Fibroblast of gingiva (primary cell): ENCODE measurements at regions not wholly inside any gene's neighbourhood (a gene's known extent, or its start where the extent isn't known, plus 50 kb on each side); places are given as distances from the start of the nearest gene placed in this dataset.

Experiments
- DNase-seq: peaks from one replicate; pipeline ENCODE4 v3.0.0-alpha.2; 2011; ENCODE audit warnings: low read depth

DNA sequence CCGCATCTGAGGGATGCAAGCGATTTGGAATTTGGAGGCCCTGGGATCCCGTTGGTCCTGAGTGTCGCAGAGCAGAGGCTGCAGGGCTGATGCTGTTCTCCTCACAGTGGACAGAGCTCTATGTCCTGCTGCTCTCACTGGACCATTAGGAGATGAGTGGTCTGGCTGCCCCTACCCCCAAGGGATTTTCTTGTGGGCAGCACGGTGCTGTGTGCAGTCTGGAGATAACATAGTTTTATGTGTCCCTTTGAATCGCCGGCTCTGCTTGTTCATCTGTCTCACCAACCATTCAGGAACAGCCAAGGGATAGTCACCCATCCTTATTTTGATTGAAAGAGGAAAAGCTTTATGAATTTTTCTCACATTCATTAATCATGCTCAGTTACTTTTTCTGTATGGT is 49.9 kb downstream of the CHRM3 start:
- no peak for DNase-seq

- no peak for DNase-seq
Measured at GRCh38 chr1:239437822-239438221, 51.5 kb downstream of the CHRM3 start.

- DNase-seq, result no peak
Measured at GRCh38 chr1:239438891-239439290, 52.5 kb downstream of the CHRM3 start.

GRCh38 chr1:239443361-239443760 is 57.0 kb downstream of the CHRM3 start:
- DNase-seq, result no peak

GRCh38 chr1:239446611-239447010 is 60.2 kb downstream of the CHRM3 start:
- DNase-seq, result no peak

GRCh38 chr1:239448911-239449310 is 62.5 kb downstream of the CHRM3 start:
- no peak for DNase-seq

DNA sequence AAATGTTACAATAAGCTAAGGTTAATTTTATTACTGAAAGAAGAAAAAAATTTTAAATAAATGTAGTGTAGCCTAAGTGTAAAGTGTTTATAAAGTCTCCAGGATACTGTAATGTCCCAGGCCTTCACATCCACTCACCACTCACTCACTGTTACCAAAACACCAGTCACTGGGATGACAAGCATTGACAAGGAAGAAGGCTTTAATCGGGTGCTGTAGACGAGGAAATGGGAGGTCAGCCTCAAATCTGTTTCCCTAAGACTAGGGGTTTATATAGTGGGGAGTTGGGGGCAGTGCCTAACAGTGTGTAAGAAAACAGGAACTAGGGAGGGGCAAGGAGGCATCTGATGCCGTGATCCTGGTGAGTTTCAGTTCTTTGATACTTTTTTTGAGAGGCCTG is 69.4 kb downstream of the CHRM3 start:
- DNase-seq, result no peak

- no peak for DNase-seq
Measured at GRCh38 chr1:239456788-239457187, 70.4 kb downstream of the CHRM3 start.

DNA sequence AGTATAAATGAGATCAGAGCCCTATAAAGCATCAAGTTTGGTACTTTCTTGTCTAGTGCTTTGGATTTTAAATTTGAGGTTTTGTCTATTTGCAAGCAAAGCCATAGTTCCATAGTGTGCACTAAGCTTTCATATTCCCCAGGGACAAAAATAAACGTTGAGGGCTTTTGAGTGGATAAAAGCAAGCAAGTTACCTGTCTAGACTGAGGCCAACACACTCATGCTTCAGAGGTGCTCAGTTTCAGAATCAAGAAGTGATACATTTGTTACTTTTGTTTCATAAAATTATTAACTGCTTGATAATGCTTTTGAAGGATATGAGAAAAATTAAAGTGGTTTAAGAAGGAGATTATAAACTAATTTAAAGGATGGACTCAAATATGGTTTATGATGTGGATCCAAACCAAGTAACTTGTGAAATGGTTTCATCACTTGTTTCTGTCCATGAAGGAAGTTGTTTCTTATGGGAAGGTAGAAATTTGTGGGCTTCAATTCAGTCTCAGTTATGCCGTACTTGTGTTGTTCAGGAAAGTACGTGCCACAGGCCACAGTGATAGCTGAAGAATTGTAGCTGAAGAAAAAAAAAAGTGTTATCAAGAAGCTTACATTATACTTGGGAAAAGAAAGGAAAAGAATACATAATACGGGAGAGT is 71.2 kb downstream of the CHRM3 start:
- no peak for DNase-seq

DNA sequence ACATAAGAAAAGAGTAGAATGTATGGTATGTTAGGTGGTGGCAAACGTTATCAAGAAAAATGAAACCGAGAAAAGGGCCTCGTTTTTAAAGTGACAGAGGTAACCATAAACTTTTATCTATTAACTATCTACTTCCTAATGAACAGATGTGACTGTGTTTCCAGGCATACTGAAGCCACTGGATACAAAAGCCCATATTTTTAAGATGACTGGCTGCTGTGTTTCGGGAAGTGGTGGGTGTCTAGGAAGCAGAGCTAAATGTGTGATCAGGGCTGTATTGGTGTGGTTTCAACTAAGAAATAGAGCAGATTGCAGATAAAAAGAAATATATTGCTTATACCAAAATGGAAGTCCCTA is 71.8 kb downstream of the CHRM3 start:
- no peak for DNase-seq

DNA sequence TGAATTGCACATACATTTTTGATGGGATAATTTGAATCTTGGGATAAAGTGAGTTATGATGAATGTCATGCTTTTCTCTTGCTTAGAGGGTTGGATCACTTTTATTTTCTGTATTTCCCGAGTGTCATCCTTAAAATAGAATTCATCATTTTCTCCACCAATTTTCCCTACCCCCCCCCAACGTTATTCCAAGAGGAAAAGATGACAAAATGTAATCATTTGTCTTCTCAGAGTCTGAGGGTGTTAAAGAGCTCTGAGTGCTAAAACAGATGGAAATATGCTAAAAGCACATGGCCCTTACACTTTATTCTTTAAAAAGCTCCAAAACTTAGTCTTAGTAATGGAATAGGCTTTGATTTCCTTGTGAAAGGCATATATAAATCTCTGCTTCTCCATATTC is 81.4 kb downstream of the CHRM3 start:
- no peak for DNase-seq

DNA sequence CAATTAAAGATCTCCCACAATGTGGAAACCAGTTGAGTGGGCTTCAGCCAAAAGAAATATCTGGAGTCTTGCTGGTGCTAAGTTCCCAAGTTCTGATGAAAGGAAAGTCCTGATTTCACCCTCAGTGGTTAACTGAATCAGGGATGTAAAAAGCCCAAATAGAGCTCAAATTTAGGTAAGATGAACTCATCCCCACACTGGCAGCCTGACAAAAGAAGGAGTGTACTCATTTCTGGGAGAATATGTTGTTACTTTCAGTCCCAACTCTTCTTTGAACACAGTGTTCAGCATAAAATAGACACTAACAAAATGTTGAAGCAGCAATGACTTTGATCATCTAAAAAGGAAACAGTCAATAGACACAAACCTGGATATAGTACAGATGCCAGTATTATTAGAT is 91.7 kb downstream of the CHRM3 start:
- no peak for DNase-seq

DNA sequence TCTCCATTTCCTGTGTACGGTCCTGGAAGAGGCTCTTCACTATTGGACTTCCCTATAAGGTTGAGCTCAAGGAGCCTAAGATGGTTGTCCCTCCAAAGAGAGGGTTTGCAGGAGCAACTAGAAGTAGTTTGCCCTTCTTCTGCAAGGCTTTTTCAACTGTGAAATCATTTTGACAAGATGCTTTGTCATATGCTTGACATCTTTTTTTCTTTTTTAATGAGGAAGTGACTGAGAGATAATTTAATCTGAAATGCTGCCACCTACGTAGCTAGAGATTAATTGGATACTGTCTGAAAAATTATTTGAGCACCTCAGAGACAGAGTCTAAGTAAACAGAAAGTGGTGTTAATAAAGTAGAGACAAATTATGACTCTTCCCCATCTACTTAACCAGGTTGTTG is 97.0 kb downstream of the CHRM3 start:
- DNase-seq, result no peak

- no peak for DNase-seq
Measured at GRCh38 chr1:239493811-239494414, 107.5 kb downstream of the CHRM3 start.

GRCh38 chr1:239505094-239505493 is 118.7 kb downstream of the CHRM3 start:
- no peak for DNase-seq

DNA sequence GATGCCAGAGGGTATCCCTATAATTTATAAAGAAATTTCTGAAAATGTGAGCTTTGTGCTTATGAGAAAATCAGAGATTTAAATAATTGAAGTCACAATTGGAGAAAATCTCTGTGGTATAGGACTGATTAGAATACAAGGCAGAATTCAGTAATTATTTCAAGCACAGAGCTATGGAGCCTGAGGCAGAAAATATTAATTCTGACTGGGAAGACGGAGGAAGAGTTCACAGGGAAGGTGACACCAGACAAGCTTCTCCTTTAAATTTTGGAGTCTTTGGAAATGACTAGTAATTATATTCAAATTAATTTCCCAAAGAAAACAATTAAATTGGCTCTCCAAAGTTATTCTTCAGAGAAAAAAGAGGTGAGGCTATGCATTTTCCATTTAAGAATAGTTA is 121.5 kb downstream of the CHRM3 start:
- no peak for DNase-seq

GRCh38 chr1:239511875-239512274 is 125.5 kb downstream of the CHRM3 start:
- DNase-seq, result no peak

DNA sequence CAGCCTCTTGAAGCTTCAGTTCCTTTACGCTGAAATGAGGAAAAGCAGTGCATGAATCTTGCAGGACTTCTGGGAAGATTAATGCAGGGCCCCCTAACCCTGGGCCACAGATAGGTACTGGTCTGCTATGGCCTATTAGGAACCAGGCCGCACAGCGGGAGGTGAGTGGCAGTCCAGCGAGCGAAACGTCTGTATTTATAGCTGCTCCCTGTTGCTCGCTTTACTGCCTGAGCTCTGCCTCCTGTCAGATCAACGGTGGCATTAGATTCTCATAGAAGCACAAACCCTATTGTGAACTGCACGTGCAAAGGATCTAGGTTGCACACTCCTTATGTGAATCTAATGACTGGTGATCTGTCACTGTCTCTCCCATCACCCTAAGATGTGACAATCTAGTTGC is 130.2 kb downstream of the CHRM3 start:
- no peak for DNase-seq

DNA sequence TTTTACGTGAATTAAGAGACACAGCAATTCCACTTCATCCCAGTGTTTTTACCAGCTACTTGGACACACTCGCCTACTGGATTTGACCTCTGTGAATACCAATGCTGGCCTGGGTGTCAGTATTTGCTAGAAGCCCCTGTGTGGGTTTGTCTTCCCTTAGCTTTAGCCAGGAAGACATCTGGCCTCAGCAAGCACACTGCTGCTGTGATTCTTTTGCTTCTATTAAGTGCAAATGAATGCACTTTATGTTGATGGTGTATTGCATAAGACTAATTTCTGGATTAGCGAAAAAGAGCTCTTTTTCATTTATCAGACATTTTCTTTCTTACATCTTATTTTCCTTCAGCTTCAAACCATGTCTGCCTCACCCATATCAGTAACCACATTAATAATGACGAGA is 140.0 kb downstream of the CHRM3 start:
- DNase-seq, result no peak

DNA sequence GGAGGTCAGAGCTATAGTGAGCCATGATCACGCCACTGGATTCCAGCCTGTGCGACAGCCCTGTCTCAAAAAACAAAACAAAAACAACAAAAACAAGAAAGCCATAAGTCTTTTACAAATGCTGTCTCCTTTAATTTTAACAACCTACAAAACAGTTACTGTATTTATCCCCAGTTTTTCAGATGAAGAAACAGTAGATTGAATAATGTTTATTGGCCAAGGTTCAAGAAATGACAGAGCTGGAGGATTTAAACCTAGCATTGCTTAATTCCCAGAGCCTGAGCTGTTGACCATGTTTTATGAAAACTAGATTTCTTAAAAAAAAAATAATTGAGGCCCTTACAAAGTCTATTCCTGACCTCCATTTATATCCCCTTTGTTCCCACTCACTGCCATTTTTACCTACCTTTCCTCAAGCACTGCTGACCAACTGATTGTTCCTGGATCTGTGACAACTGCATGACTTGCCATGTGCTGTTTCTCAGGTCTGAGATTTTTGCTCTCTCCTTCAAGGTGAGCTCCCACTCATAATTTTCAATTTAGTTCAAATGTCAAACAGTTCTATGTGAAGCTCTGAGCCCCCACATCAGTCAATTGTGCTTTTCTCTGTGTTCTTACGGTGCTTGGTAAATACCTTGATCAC is 140.8 kb downstream of the CHRM3 start:
- no peak for DNase-seq

DNA sequence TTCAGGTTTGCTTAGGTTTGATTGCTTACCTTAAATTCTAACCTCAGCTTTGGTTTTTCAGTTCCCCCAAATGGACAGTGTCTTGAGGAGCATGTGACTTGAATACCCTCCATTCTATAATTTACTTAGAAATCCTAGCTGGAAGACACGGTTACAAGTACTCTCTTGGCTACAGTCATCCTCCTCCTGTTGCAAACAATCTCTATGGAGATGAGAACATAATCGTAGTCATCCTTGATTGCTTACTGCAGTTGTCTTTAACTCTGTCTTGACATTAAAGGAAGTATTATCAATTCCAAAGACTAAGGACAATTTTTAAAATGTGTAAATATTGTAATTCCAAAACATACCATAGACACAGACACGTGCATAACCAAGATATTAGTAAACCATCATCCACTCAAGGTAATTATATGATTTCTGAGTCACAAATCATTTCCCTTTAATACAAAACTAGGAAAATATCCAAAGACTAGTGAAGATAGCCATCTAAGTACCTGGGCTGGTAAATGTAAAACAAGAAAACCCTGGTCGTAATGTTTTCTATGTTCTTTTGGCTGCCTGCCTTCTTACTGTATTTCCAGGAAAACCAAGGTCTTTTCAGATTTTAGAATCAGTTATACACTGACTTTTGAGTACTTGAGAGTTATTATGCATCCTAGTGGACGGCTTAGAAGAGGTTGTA is 149.9 kb downstream of the CHRM3 start:
- DNase-seq, result no peak

GRCh38 chr1:239537795-239538194 is 151.4 kb downstream of the CHRM3 start:
- DNase-seq, result no peak

GRCh38 chr1:239538239-239538988 is 152.0 kb downstream of the CHRM3 start:
- DNase-seq, result no peak
